ENCODE measurements at regions not wholly inside any gene's neighbourhood (a gene's known extent, or its start where the extent isn't known, plus 50 kb on each side); places are given as distances from the start of the nearest gene placed in this dataset.

DNA sequence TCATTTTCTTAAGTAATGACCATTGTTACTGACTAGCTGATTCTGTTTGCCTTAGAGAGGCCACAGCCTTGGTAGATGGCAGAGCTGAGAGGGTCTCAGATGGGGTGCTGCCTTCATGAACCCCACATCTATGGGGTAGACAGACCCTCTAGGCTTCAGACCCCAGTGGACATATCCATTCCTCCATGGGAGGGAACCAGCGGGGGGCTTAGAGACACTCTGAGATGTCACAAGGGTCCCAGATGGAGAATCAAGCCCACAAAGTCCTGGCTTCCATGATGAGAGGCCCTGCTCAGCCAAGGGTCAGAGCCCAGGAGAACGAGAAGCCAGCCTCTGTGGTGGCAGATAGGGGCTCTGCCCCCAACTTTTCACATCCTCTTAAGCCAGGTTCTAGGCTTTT is 408.6 kb downstream of the TCERG1L start:
- TF ChIP-seq POLR2A (IDR thresholded peaks at IDR 0.05): no peak
- no peak for TF ChIP-seq CTCF (IDR thresholded peaks at IDR 0.05)
